ENCODE measurements at regions not wholly inside any gene's neighbourhood (a gene's known extent, or its start where the extent isn't known, plus 50 kb on each side); places are given as distances from the start of the nearest gene placed in this dataset.
"Not testable (repeated sequence)": the region's sequence is repeated elsewhere in the genome, so short reads cannot be mapped to it uniquely, and the experiment has no call there.

DNA sequence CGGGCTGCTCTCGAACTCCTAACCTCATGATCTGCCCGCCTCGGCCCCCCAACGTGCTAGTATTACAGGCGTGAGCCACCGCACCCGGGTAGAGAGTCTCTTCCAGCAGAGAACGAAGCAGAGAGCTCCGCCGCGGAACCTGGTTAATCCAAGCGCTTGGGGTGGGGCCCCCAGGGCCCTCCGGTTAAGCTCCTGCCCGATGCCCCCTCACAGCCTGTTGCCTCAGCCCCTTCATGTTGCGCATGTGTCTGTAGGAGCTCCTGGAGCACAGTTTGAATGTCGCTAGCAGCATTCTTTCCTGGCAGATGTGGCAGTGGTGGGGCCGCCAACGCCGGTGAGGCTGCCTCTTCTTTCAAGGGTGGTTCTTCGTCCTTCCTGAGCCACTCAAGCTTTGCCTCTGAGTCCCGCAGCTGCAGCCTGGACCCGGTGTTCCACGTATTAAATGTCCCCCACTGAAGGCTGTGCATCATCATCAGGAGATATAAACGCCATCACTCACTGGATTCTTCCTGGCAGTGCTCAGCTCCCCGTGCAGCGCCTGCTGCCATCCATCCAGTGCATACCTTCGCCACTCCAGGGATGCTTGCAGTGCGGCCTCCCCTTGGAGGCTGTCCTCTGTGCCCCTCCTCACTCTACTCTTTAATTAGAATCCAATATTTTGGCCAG, 1919.3 kb downstream of the PCDH9 start:
- TF ChIP-seq, protein P1, sequence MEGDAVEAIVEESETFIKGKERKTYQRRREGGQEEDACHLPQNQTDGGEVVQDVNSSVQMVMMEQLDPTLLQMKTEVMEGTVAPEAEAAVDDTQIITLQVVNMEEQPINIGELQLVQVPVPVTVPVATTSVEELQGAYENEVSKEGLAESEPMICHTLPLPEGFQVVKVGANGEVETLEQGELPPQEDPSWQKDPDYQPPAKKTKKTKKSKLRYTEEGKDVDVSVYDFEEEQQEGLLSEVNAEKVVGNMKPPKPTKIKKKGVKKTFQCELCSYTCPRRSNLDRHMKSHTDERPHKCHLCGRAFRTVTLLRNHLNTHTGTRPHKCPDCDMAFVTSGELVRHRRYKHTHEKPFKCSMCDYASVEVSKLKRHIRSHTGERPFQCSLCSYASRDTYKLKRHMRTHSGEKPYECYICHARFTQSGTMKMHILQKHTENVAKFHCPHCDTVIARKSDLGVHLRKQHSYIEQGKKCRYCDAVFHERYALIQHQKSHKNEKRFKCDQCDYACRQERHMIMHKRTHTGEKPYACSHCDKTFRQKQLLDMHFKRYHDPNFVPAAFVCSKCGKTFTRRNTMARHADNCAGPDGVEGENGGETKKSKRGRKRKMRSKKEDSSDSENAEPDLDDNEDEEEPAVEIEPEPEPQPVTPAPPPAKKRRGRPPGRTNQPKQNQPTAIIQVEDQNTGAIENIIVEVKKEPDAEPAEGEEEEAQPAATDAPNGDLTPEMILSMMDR (IDR thresholded peaks at IDR 0.05; ENCODE audit: extremely low read depth, missing control alignments), result no peak
- DNase-seq (ENCODE audit: low spot score), result no peak

- no peak for DNase-seq (ENCODE audit: low spot score)
- TF ChIP-seq, protein P1 (IDR thresholded peaks at IDR 0.05; ENCODE audit: extremely low read depth, missing control alignments), result no peak
Observed at GRCh38 chr13:65309906-65310305, 1920.2 kb downstream of the PCDH9 start.

DNA sequence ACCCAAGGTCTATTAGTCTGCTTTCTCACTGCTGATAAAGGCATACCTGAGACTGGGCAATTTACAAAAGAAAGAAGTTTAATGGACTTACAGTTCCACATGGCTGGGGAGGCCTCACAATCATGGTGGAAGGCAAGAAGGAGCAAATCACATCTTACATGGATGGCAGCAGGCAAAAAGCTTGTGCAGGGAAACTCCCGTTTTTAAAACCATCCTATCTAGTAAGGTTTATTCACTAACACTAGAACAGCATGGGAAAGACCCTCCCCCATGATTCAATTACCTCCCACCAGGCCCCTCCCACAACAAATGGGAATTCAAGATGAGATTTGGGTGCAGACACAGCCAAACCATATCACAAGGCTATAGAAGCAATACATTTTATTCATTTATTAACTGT, 1921.4 kb downstream of the PCDH9 start:
- not testable (repeated sequence) for DNase-seq (ENCODE audit: low spot score)

- DNase-seq (ENCODE audit: low spot score), result no peak
- TF ChIP-seq, protein P1 (IDR thresholded peaks at IDR 0.05; ENCODE audit: extremely low read depth, missing control alignments), result no peak
Observed at GRCh38 chr13:65307056-65307455, 1923.1 kb downstream of the PCDH9 start.

DNA sequence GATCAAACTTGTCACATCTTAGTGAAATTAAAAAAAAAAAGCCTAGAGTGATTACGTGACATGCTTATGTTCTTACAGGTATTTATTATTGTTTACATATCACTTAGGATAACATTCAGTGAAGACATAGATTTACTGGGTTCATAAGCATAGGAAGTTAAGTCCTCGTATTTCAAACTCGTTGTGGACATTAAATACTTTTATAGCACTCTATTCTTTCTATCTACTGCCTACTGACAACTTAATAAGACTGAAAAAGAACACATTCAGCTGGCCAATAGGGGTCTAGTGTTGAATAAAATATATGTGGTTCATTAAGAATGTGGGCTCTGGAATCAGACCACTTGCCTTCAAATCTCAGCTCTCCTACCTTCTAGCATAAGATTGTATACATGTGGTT, 1927.4 kb downstream of the PCDH9 start:
- TF ChIP-seq, protein P1 (IDR thresholded peaks at IDR 0.05; ENCODE audit: extremely low read depth, missing control alignments), result no peak
- DNase-seq (ENCODE audit: low spot score), result no peak

DNA sequence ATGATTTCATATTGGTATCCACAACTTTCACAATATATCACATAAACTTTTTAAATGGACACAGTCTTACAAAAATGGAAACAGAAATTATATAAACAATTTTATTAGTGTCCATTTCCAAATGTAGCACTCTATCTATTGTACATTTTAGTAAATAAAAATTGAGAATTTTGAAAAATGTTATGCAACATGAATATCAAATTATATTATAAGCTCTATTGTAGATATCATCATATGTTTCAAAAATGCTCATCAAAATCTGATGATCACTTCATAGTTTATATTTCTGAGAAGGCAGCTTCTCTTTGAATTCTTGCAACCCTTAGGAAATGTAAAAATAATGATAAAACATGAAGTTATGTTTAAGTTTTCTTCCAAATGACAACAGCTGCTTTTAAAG, 1928.6 kb downstream of the PCDH9 start:
- TF ChIP-seq, protein P1 (IDR thresholded peaks at IDR 0.05; ENCODE audit: extremely low read depth, missing control alignments), result no peak
- DNase-seq (ENCODE audit: low spot score), result no peak

GRCh38 chr13:65300220-65300619, 1929.9 kb downstream of the PCDH9 start:
- TF ChIP-seq, protein P1 (IDR thresholded peaks at IDR 0.05; ENCODE audit: extremely low read depth, missing control alignments), result no peak

DNA sequence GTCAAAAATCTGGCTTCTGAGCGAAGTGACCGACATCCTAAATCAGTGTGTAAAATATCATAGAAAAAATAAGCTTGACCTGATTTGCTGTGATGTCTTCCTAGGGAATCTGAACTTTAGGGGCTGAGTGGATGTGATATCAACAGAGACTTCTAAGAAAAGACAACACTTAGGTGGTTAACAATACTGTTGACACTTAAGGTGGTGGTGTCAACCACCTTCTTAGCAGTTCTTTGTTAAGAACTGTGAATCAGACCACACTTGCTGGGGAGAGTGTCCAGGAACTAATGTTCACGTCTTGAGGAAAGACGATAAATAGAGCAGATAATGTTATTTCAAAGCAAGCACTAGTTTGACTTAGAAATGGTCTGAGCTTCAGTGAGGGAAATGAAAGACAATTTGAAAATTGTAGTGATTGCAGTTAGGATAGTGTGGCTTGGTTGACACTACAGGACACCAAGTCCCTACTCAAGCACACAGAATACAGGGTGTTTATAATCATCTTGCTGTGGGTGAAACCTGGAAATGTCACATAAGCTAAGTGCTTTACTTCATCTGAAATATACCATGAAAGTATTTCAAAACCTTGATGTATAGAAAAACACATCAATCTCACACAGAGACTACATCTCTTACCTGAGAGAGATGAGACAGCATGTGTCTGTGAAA, 1936.5 kb downstream of the PCDH9 start:
- no peak for DNase-seq (ENCODE audit: low spot score)
- TF ChIP-seq, protein P1 (IDR thresholded peaks at IDR 0.05; ENCODE audit: extremely low read depth, missing control alignments), result no peak

More at GRCh38 chr13:65300220-65300619, 1929.9 kb downstream of the PCDH9 start:
- no peak for DNase-seq (ENCODE audit: low spot score)
